Gastroesophageal sphincter (tissue), 3 donors: ENCODE measurements at regions not wholly inside any gene's neighbourhood (a gene's known extent, or its start where the extent isn't known, plus 50 kb on each side); places are given as distances from the start of the nearest gene placed in this dataset.

Experiments used
- EP300 ChIP-seq: sonication (generic); formaldehyde crosslinking; IDR thresholded peaks from one replicate; pipeline ENCODE4 v1.6.1; 2017; ENCODE audit warnings: antibody characterized with exemption, mild to moderate bottlenecking
- POLR2A ChIP-seq, 2 donors: fragments of 450-650 bp; IDR thresholded peaks; one replicate each; pipeline ENCODE4 v1.6.1; 2017; ENCODE audit warnings: antibody characterized with exemption in 2 of 2, mild to moderate bottlenecking in 2 of 2, moderate library complexity in 1 of 2
- POLR2AphosphoS5 ChIP-seq: sonication (generic); formaldehyde crosslinking; IDR thresholded peaks from one replicate; pipeline ENCODE4 v1.6.1; 2017; ENCODE audit warnings: antibody characterized with exemption
- TF ChIP-seq, protein P1 (sequence below), 4 experiments: fragments of 200-600 bp in 2 of 4; fragments of 450-650 bp in 2 of 4; sonication (generic) in 1 of 4; IDR thresholded peaks; one replicate each; pipeline ENCODE4 v1.5.1; 2017 to 2019; ENCODE audit warnings: antibody characterized with exemption in 4 of 4, mild to moderate bottlenecking in 2 of 4, moderate library complexity in 2 of 4

DNA sequence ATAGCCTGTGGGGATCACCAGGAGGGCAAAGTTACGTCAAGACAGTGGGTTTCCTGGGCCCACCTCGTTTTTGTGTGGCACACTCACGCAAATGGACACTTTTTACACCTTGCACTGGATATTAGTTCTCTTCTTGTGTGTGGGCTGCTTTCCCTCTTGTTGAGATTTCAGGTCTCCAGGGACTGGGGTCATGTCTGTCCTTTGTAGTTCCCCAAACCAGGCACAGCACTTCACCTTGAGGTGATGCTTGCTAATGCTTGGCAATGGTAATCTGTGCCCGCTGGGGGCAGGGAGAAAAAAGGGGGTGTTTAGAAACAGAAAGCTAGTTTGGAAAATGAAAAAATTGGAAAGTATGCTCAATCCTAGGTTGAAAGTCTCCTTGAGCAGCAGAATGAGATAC is 195.3 kb downstream of the PTEN start:
- TF ChIP-seq, protein P1, sequence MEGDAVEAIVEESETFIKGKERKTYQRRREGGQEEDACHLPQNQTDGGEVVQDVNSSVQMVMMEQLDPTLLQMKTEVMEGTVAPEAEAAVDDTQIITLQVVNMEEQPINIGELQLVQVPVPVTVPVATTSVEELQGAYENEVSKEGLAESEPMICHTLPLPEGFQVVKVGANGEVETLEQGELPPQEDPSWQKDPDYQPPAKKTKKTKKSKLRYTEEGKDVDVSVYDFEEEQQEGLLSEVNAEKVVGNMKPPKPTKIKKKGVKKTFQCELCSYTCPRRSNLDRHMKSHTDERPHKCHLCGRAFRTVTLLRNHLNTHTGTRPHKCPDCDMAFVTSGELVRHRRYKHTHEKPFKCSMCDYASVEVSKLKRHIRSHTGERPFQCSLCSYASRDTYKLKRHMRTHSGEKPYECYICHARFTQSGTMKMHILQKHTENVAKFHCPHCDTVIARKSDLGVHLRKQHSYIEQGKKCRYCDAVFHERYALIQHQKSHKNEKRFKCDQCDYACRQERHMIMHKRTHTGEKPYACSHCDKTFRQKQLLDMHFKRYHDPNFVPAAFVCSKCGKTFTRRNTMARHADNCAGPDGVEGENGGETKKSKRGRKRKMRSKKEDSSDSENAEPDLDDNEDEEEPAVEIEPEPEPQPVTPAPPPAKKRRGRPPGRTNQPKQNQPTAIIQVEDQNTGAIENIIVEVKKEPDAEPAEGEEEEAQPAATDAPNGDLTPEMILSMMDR (IDR thresholded peaks at IDR 0.05) = no peak
- TF ChIP-seq POLR2A (IDR thresholded peaks at IDR 0.05) = no peak
- TF ChIP-seq POLR2AphosphoS5 = no peak
- TF ChIP-seq EP300 = no peak
